KOPT-K1 (cell line): ENCODE measurements at regions not wholly inside any gene's neighbourhood (a gene's known extent, or its start where the extent isn't known, plus 50 kb on each side); places are given as distances from the start of the nearest gene placed in this dataset.

ENCODE experiments used
- H3K27ac ChIP-seq: fragments of 200-600 bp; sonication (generic); 2 replicates; pipeline ENCODE4 v1.5.1; 2016; ENCODE audit warnings: antibody characterized with exemption, mild to moderate bottlenecking, low read depth, low read length; ENCODE audit not compliant: poor library complexity, severe bottlenecking
- H3K36me3 ChIP-seq: fragments of 200-600 bp; sonication (generic); 2 replicates; pipeline ENCODE4 v1.5.1; 2017; ENCODE audit warnings: antibody characterized with exemption, mild to moderate bottlenecking, low read length, moderate library complexity; ENCODE audit not compliant: insufficient read depth
- H3K9me3 ChIP-seq: fragments of 200-600 bp; sonication (generic); 2 replicates; pipeline ENCODE4 v1.5.1; 2017; ENCODE audit warnings: antibody characterized with exemption, low read length, mild to moderate bottlenecking; ENCODE audit not compliant: insufficient read depth, poor library complexity, severe bottlenecking

DNA sequence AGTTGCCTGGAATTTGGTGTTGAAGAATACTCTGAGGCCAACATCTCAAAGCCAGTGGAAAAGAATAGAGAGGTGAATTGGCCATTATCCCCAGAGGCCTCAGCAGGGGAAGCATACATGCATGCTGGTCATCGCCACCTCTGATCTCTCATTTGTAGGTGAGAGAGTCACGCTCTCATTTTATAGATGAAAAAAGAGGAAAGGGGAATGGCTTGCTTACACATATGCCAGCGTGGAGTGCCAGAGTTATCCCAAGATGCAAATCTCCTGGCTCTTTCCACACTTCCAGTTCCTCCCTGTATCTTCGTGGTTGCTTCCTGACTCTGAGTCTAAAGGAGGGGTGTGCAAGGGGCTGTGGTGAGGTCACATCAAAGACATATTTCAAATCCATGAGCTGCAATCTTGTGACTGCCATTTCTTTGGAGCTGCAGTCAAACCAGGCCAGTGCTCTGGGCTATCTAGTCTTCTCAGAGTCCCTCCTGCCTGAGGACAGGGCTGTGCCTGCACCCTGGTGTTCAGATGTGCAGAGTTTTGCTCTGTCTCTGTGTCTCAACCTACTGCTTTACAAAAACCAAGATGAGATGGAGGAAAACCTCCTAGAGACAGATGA is 324.7 kb downstream of the MYCN start:
- Histone ChIP-seq H3K9me3 (no peaks in the 10 kb centered on the region), H3K36me3 (no peaks in the 10 kb centered on the region), H3K27ac (no peak overlapping the region)

DNA sequence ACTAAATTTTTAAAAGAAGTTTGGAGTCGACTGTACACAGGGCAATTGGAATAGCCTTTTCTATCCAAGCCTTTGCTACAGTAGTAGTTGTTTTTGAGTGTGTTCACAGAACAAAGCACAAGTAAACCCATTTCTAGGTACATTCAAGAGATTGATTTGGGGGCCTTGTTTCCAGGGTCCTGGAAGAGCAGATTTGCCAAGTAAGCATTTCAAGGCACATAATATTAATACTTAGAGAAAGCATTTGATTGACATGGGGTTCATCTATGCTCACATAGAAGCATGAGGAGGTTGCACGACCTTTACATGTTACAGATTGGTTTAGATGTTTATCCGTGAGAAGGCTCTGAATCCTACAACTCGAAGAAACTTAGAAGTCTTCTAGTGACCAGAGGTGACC is 324.1 kb downstream of the MYCN start:
- no peaks in the 10 kb centered on the region for H3K9me3 ChIP-seq
- no peaks in the 10 kb centered on the region for H3K36me3 ChIP-seq

DNA sequence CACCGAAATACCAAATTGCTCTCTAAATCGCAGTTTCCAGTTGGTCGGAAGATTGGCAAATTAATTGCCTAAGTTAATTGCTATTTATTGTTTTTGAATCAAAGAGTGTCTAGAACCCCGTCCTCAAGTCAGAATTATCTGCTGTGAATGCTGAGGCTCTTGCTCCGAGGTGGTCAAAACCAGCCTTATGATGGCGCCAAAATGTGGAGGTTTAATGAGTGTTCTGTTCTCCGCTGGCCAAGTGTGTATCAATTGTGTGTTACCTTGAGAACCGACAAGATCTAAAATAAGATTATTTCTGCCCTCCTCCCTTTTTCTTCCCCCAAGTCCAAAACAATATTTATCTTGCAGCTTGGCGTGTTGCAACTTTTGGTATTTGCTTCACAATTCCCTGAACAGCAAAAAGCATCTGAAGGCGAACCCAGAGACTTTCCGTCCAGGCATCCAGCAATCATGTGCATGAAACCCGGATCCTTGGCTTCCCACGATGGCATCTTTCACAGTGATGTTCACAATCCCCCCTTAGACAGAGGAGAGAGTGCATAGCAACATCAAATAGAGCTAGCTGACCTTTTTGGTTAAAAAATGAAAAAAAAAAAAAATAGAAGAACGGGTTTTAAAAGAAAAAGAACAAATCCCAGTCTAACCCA is 323.0 kb downstream of the MYCN start:
- Histone ChIP-seq H3K27ac (no peak overlapping the region), H3K9me3 (no peaks in the 10 kb centered on the region), H3K36me3 (no peaks in the 10 kb centered on the region)

More for the DNA sequence above, 324.1 kb downstream of the MYCN start:
- H3K27ac ChIP-seq = no peak overlapping the region

DNA sequence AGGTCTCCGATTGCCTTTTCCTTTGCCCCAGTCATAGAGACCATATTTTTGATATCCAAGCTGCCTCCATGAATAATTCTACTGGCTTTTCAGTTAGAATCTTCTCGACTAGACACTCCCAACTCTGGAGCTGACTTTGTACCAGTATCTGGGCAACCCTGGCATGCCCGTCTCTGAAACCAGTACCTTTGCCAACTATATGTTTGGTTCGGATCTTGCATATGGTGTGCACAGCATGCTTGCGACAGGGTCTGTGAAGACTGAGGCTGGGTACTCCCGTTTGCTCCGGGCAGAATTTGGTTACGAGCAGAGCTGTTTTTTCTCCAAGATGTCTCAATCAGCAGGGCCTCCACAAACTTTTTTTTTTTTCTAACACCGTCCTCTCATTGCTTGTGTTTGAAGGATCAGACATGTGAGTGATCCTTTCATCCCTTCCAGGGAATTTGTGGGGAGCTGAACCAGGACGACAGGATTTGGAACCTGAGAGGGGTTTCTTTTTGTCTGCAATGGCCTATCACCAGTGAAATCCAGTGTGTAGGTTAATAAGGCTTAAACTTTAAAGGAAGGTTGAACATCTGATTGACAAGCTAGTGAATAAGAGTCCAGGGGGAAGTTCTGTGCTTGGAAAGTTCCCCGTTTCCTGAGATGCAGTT is 322.3 kb downstream of the MYCN start:
- H3K9me3 ChIP-seq = no peaks in the 10 kb centered on the region
- no peaks in the 10 kb centered on the region for H3K36me3 ChIP-seq
- no peak overlapping the region for H3K27ac ChIP-seq

DNA sequence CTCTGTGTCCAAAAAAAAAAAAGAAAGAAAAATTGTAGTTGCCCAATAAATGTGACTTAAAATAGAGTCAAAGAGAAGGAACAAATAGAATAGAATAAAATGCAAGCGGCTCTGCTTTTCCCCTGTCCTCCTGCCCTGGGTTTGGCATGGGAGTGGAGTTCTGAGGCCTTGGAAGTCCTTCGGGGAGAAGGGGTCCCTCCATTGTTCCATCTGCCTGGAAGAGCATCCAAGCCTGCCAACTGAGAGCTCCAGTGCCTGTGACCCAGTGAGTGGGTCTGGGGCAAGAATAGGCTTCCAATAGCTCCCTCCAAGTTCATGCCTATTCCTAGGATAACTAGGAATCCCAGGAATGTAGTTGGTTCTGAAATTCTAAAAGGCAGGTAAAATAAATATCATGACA is 321.4 kb downstream of the MYCN start:
- no peaks in the 10 kb centered on the region for H3K9me3 ChIP-seq
- H3K36me3 ChIP-seq = no peaks in the 10 kb centered on the region
- H3K27ac ChIP-seq = no peak overlapping the region

DNA sequence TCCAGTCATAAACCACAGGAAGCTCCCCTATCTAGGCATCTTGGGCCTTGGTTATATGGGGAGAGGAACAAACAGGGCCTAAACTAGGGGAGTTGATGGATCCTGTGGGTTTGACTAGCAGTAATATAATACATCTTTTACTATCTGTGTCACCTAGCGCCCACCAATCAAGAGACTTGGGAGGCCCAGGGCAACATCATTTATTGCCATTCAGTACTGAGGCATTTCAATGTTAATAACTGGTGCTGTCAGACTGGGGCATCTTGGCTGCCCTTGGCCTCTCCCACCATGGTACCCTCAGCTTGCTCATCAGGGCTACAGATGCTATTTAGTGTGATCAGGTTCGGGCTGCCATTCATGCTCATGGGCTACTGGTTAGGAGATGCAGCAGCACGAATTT is 320.7 kb downstream of the MYCN start:
- no peaks in the 10 kb centered on the region for H3K9me3 ChIP-seq
- no peaks in the 10 kb centered on the region for H3K36me3 ChIP-seq
- no peak overlapping the region for H3K27ac ChIP-seq

DNA sequence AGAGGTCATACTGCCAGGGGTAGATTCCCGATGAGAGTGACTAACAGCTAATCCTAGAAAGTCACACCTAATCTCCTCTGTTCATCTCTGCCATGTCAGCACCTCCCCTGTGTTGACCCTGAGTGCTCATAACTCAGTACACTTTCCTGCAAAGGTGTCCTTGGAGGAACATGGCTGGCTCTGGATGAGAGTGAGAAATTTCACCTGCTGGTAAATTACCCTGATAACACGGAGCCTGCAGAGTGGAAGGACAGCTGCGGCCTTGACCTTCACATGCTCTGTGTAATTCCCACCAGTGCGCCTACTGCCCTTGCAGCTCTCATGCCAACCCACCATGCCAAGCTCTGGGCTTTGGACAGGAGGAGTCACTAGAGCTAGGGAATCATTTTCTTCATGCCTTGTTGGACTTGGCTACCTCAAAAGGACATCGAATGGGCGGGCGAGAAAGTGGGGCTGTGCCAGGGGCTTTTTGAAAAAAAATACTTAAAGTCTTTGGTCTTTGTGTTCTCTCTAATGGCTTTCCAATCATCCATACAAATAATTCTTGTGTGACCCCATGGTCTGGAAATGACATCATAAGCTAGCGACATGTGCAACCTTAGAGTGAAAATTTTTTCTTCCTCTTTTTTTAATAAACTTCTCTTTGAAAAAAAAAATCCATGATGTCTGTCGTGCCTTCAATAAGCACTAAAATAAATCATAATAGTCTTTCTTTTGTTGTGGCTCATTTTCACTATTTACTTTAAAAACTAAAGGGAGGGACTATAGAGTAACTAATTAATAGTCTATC is 319.9 kb downstream of the MYCN start:
- no peak overlapping the region for H3K27ac ChIP-seq
- no peaks in the 10 kb centered on the region for H3K9me3 ChIP-seq
- H3K36me3 ChIP-seq = no peaks in the 10 kb centered on the region

DNA sequence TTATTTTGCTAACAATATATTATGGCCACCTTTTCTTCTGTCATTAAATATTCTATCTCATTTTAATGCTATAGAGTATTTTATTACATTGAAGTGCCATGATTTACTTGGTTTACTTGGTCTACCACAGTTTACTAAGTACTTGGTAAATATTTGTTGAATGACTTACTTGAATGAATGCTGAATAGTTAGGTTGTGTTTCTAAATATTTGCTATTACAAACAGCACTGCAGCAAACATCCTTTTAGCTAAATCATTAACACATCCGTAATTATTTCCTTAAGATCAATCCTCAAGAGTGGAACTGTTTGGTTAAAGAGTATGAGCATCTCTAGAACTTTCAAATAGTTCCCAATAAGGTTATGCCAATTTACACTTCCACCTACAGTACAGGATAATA is 318.7 kb downstream of the MYCN start:
- H3K9me3 ChIP-seq = no peaks in the 10 kb centered on the region

DNA sequence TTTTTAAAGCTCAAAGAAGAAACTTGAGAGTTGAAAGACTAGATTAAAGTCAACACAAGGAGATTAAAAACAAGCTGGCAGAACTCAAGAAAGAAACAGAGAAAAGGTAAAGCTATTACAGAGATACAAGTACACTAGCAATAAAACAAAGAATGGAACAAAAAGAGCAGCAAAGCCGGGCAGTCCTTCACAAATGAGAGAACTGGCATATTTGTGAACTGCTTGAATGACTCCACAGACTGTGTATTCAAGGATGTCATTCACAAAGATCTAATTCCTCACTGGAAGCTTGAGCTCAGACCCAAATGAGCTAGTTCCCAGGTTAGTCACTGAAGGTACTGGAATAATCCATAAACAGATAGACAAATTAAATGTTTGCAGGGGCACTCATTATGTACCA is 318.0 kb downstream of the MYCN start:
- Histone ChIP-seq H3K36me3 (no peaks in the 10 kb centered on the region), H3K27ac (no peak overlapping the region), H3K9me3 (no peaks in the 10 kb centered on the region)

More for the DNA sequence above, 318.7 kb downstream of the MYCN start:
- no peak overlapping the region for H3K27ac ChIP-seq
- no peaks in the 10 kb centered on the region for H3K36me3 ChIP-seq

DNA sequence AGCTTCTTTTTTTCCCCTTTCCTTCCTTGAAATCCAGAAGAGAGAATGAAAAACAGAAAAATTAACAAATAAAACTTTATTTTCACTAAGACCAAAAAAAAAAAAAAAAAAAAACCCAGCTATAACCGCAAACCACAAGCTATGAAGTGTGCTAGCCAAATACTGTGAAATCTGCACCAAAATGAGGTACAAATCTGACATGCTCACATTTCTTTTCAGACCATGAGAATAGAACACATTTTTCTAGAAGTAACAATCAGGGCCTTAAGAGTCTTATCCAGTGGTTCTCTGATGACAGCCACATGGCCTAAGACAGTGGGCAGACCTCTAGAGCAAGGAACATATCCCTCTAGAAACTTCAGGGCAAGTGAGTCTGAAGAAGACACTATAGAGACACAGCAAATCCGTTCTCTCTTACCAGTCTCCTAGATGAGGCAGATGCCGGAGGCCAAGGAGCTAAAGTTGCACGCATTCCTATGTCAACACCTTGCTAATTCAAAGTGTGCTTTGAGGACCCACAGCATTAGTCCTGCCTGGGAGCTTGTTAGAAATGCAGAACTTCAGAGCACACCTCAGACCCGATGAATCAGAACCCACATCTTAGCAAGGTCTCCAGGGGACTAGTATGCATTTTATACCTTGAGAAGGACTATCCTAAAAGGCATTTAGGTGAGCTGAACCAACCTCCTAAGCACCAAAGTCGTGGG is 317.1 kb downstream of the MYCN start:
- no peak overlapping the region for H3K27ac ChIP-seq

DNA sequence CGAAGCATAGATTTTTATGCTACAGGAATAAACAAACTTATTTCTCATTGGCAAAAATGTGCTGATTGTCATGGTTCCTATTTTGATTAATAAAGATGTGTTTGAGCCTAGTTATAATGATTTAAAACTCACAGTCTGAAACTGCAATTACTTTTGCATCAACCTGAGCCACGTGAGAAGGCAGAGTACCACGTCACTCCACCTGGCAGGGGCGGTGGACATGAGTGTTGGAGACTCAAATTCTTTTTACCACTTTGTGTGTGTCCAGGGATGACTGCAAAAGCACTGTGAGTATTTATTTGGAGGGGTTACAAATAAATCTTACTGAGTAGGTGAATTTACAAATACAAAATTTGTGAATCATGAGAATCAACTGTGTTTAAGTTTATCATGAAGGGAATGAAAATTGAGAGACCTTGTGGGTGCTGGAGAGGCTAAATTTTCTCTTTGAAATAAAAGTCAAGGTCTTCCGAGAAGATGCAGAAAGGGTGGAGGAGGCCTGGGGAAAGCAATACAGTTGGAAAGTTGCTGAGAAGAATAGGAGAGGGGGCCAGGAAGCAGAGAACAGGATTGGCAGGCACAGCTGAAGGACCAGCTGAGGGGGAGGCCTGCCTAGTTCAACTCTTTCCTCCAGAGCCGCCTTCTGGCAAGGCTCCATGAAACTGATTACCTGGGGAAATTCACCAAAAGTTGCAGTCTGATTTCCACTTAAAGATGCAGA is 316.4 kb downstream of the MYCN start:
- no peaks in the 10 kb centered on the region for H3K36me3 ChIP-seq
- no peaks in the 10 kb centered on the region for H3K9me3 ChIP-seq
- no peak overlapping the region for H3K27ac ChIP-seq

More for the DNA sequence above, 317.1 kb downstream of the MYCN start:
- Histone ChIP-seq H3K36me3 (no peaks in the 10 kb centered on the region), H3K9me3 (no peaks in the 10 kb centered on the region)

DNA sequence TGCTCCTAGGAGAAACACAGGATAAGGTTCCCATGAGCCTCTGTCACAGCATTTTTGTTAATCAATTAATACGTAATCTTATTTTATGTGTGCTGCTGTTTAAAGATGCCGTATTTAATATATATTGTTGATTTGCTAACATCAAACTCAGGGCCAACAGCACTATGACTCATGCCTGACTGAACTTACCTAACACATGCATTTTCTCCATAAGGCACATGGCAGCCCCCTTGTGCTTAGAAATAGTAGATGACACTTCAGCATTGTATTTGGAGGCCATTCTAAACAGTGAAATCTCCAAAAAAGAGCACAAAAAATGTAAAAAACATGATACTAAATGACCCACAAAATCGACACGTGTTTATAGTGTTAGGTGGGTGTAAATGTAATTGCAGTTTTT is 314.8 kb downstream of the MYCN start:
- no peaks in the 10 kb centered on the region for H3K9me3 ChIP-seq
- no peaks in the 10 kb centered on the region for H3K36me3 ChIP-seq
- H3K27ac ChIP-seq = no peak overlapping the region

DNA sequence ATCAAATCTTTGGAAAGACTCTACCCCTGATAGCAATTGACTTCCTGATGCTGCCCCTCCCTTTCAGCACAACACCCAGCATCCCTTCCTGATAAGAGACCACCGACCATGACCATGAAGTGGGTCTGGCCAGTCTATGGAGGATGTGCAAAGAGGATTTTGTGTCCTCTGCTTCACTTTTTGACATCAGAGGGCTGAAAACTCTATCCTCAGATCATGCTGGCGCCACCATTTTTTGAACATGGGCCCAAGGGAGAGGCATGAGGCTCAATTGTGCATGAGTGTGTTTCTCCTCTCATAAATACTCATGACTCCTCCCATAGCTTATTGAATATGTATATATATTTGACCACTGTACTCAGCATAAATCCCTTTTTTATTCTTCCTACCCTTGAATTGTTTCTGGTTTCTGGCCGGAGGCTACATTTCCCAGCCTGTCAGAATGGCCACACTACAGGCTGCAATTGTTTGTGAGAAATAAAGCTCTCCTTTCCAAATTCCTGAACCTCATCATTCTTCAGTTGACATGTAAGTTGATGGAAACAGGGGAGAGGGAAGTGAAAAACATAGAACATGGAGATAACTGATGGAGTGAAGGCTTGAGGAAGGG is 314.1 kb downstream of the MYCN start:
- Histone ChIP-seq H3K36me3 (no peaks in the 10 kb centered on the region), H3K9me3 (no peaks in the 10 kb centered on the region), H3K27ac (no peak overlapping the region)

DNA sequence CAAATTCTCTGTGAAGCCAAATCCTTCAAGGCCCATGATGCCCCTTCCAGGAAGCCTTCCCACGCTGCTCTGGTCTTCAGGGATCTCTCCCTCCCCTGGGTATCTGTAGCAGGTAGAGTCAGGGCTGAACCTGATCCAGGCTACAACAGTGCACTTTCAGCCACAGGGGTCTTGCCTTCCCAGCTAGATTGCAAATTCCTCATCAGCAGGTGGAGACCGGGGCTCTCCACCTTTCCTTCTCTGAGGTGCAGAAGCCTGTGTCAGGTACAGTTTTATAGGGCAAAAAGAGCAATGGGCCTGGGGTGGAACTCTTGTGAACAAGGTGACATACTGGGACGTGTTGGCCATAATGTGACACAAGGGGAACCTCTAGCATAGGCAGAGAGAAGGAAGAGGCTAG is 312.9 kb downstream of the MYCN start:
- H3K27ac ChIP-seq = no peak overlapping the region
- H3K36me3 ChIP-seq = no peaks in the 10 kb centered on the region
- H3K9me3 ChIP-seq = no peaks in the 10 kb centered on the region
